Mucosa of gallbladder (tissue), 1 donor: ENCODE measurements at regions not wholly inside any gene's neighbourhood (a gene's known extent, or its start where the extent isn't known, plus 50 kb on each side); places are given as distances from the start of the nearest gene placed in this dataset.

ENCODE experiments used
- DNase-seq: peaks from one replicate; pipeline ENCODE4 v3.0.0-alpha.2; 2020; ENCODE audit warnings: low spot score
- donor health status: DM: no; HTN: no; CAD: no.

- no peak for DNase-seq
Measured at GRCh38 chr16:5482256-5482655, 384.7 kb upstream of the EEF2KMT start.

- no peak for DNase-seq
Measured at GRCh38 chr16:5480431-5481195, 383.0 kb upstream of the EEF2KMT start.

- no peak for DNase-seq
Measured at GRCh38 chr16:5479926-5480325, 382.3 kb upstream of the EEF2KMT start.

GRCh38 chr16:5478036-5478435, 380.4 kb upstream of the EEF2KMT start:
- no peak for DNase-seq

- DNase-seq: no peak
Measured at GRCh38 chr16:5477251-5477650, 379.7 kb upstream of the EEF2KMT start.

- no peak for DNase-seq
Measured at GRCh38 chr16:5472552-5472951, 375.0 kb upstream of the EEF2KMT start.

- no peak for DNase-seq
Measured at GRCh38 chr16:5468488-5468887, 370.9 kb upstream of the EEF2KMT start.

GRCh38 chr16:5467552-5467951, 370.0 kb upstream of the EEF2KMT start:
- DNase-seq: no peak

- no peak for DNase-seq
Measured at GRCh38 chr16:5466551-5466950, 369.0 kb upstream of the EEF2KMT start.

GRCh38 chr16:5465714-5466113, 368.1 kb upstream of the EEF2KMT start:
- no peak for DNase-seq

GRCh38 chr16:5463820-5464219, 366.2 kb upstream of the EEF2KMT start:
- no peak for DNase-seq

- no peak for DNase-seq
Measured at GRCh38 chr16:5461574-5461973, 364.0 kb upstream of the EEF2KMT start.

GRCh38 chr16:5461141-5461540, 363.5 kb upstream of the EEF2KMT start:
- no peak for DNase-seq

- no peak for DNase-seq
Measured at GRCh38 chr16:5460701-5461100, 363.1 kb upstream of the EEF2KMT start.

- DNase-seq: no peak
Measured at GRCh38 chr16:5459863-5460262, 362.3 kb upstream of the EEF2KMT start.

- DNase-seq: no peak
Measured at GRCh38 chr16:5455110-5455509, 357.5 kb upstream of the EEF2KMT start.

GRCh38 chr16:5454349-5454748, 356.8 kb upstream of the EEF2KMT start:
- DNase-seq: no peak

- no peak for DNase-seq
Measured at GRCh38 chr16:5451641-5452040, 354.0 kb upstream of the EEF2KMT start.

GRCh38 chr16:5450409-5451104, 353.0 kb upstream of the EEF2KMT start:
- no peak for DNase-seq

GRCh38 chr16:5449901-5450300, 352.3 kb upstream of the EEF2KMT start:
- no peak for DNase-seq

- DNase-seq: no peak
Measured at GRCh38 chr16:5448798-5449197, 351.2 kb upstream of the EEF2KMT start.

GRCh38 chr16:5447734-5448133, 350.1 kb upstream of the EEF2KMT start:
- no peak for DNase-seq

GRCh38 chr16:5446623-5447240, 349.1 kb upstream of the EEF2KMT start:
- DNase-seq: no peak
